Mesothelial cell of epicardium (in vitro differentiated cells): ENCODE measurements at regions not wholly inside any gene's neighbourhood (a gene's known extent, or its start where the extent isn't known, plus 50 kb on each side); places are given as distances from the start of the nearest gene placed in this dataset.
A peak's percentile ranks its signal among the peaks of the same experiment; 100 is the strongest.

Experiments
- DNase-seq, 2 experiments: peaks; one replicate each; pipeline ENCODE4 v3.0.0; 2021; ENCODE audit warnings: low spot score in 2 of 2; ENCODE audit not compliant: unreplicated experiment in 2 of 2
- H3K27ac Mint-ChIP-seq: 2 replicates; pipeline ENCODE4 v1.8.0; 2021; ENCODE audit warnings: mixed read lengths
- H3K27me3 Mint-ChIP-seq: 2 replicates; pipeline ENCODE4 v1.8.0; 2021; ENCODE audit warnings: low read depth, mixed read lengths
- H3K36me3 Mint-ChIP-seq: 2 replicates; pipeline ENCODE4 v1.8.0; 2021; ENCODE audit warnings: mixed read lengths
- H3K4me1 Mint-ChIP-seq: 2 replicates; pipeline ENCODE4 v1.8.0; 2021; ENCODE audit warnings: mixed read lengths
- H3K4me3 Mint-ChIP-seq: 2 replicates; pipeline ENCODE4 v1.8.0; 2021; ENCODE audit warnings: mild to moderate bottlenecking, moderate library complexity, mixed read lengths
- H3K9me3 Mint-ChIP-seq: 2 replicates; pipeline ENCODE4 v1.8.0; 2021; ENCODE audit warnings: mixed read lengths
- TF ChIP-seq, protein P1 (sequence below): fragments of 200-600 bp; sonication (generic); IDR thresholded peaks from one replicate; pipeline ENCODE4 v1.5.0; 2021; ENCODE audit warnings: antibody characterized with exemption; ENCODE audit not compliant: unreplicated experiment

DNA sequence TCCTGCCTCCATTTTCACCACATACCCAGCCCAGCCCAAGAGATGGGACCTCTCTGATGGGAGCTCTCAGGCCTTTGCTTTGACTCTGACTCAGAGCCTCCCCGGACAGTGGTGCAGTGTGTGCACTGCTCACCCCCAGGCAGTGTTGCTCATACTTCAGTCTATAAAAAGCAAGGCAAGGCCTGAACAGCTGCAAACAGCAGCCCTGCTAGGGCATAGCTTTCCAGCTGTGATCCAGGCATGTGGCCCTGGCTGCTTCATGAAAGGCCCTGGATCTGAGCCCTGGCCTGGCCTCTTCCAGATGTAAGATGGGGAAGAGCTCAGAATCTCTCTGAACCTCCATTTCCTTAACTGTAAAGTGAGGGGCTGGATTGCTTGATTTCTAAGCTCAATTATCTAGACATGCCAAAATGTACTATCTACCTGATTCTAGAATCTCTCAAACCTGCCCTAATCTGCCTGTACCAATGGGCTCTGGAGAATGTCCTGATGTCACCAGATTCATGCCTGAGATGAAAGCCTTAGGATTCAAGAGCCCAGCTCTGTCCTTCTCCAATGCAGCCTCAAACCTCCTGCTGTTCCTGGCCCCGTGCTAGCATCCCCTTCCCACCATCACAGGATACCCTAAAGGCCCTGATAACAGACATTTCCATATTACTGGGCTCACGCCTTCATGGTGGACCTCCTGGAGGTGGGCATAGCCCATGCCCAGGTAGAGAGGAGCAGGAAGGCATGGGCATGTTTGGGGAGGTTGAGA lies 206.9 kb downstream of the ARL4C start:
- Mint-ChIP-seq H3K27me3 (no peaks in the 10 kb centered on the region), H3K9me3 (no peaks in the 10 kb centered on the region), H3K4me3 (no peak overlapping the region), H3K27ac (no peak overlapping the region), H3K36me3 (no peaks in the 10 kb centered on the region), H3K4me1 (no peaks in the 10 kb centered on the region)
- TF ChIP-seq, protein P1, sequence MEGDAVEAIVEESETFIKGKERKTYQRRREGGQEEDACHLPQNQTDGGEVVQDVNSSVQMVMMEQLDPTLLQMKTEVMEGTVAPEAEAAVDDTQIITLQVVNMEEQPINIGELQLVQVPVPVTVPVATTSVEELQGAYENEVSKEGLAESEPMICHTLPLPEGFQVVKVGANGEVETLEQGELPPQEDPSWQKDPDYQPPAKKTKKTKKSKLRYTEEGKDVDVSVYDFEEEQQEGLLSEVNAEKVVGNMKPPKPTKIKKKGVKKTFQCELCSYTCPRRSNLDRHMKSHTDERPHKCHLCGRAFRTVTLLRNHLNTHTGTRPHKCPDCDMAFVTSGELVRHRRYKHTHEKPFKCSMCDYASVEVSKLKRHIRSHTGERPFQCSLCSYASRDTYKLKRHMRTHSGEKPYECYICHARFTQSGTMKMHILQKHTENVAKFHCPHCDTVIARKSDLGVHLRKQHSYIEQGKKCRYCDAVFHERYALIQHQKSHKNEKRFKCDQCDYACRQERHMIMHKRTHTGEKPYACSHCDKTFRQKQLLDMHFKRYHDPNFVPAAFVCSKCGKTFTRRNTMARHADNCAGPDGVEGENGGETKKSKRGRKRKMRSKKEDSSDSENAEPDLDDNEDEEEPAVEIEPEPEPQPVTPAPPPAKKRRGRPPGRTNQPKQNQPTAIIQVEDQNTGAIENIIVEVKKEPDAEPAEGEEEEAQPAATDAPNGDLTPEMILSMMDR = no peak
- no peak for DNase-seq

DNA sequence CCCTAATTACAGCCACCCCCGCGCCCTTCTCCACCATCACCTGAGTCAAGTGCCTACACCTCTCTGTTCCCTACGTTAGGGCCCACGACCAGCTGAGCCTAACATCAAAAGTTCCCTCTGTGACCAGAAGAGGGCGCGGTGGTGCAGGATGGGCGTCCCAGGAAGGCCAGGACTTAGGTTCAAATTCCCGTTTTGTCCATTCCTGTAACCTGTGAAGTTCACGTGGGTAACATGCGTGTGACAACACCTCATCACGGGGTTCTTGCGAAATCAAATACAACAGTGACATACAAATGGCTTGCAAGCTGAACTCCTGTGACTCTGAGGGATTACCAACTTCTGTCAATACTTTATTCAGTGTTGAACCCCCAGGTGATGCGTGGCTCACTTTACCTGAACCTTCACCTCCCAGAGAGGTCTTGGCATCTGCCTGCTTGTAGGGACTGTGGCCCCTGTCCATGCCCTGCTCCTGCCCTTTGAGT lies 207.9 kb downstream of the ARL4C start:
- Mint-ChIP-seq H3K27ac (no peak overlapping the region), H3K9me3 (no peaks in the 10 kb centered on the region), H3K27me3 (no peaks in the 10 kb centered on the region), H3K4me1 (no peaks in the 10 kb centered on the region), H3K36me3 (no peaks in the 10 kb centered on the region), H3K4me3 (no peak overlapping the region)
- peak; percentile 38 to 81 for DNase-seq
- TF ChIP-seq, protein P1 = peak; percentile 85

DNA sequence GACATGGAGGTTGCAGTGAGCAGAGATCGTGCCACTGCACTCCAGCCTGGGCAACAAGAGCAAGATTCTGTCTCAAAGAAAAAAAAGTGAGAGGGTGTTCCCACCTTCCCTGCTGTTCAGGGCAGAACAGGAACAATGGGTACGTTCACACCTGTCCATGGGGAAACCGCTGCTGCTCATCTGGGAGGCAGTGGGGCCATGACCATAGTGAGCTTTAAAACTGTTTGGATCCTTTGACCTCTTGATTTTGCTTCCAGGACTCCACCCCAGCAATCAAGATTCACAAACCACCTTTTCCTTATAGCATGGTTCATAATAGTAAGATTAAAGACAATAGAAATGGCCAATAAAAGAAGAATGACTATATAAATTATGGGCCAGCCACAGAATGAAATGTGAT lies 209.2 kb downstream of the ARL4C start:
- H3K27ac Mint-ChIP-seq = no peak overlapping the region
- H3K9me3 Mint-ChIP-seq = peaks cover 1% of the 10 kb centered on the region
- no peaks in the 10 kb centered on the region for H3K4me1 Mint-ChIP-seq
- H3K4me3 Mint-ChIP-seq = no peak overlapping the region
- H3K27me3 Mint-ChIP-seq = no peaks in the 10 kb centered on the region
- no peak for DNase-seq
- no peaks in the 10 kb centered on the region for H3K36me3 Mint-ChIP-seq
- TF ChIP-seq, protein P1 = no peak

DNA sequence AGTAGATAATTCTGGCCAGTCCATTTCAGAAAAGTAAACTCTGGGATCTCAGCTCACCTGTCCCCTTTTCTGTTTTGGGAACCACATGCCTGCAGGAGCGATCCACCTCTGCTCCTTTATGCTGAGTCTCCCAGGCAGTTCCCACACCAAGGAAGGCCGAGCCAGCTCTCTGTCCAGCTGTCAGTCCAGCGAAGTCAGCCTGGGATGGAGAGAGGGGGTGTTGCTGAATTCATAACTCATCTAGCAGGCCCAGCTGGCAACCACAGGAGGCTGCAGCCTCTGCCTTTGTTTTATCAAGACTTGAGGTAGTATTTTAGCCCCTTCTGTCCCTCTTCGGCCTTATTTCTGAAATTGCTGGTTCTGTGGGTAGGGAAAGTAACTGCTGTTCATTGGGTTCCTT lies 209.9 kb downstream of the ARL4C start:
- Mint-ChIP-seq H3K27me3 (no peaks in the 10 kb centered on the region), H3K9me3 (peaks cover 4% of the 10 kb centered on the region), H3K4me1 (no peaks in the 10 kb centered on the region), H3K4me3 (no peak overlapping the region), H3K36me3 (no peaks in the 10 kb centered on the region), H3K27ac (no peak overlapping the region)
- TF ChIP-seq, protein P1 = no peak
- DNase-seq = no peak

DNA sequence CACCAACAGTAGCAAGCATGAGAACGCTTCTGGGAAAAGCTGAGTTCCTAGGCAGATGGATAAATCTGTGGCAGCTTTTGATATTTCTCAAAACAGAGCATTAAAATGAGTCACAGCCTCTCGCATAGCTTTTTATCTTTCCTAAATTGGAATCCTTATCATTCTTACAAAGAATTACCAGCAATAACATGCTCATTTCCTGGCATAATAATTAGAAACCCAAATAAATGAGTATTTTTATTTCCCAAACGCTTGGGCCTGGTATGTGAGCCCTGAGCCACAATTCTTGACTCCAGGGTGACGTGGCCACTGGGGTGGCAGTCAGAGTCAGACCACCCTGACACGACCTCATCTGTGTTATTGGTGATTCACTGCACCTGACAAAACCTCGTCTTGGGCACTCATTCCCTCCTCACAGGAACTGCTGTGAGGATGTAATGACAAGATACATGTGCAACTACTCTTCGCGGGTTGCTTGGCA lies 210.7 kb downstream of the ARL4C start:
- Mint-ChIP-seq H3K4me3 (no peak overlapping the region), H3K9me3 (peaks cover 4% of the 10 kb centered on the region), H3K27ac (no peak overlapping the region), H3K36me3 (no peaks in the 10 kb centered on the region), H3K27me3 (no peaks in the 10 kb centered on the region), H3K4me1 (no peaks in the 10 kb centered on the region)
- no peak for DNase-seq
- TF ChIP-seq, protein P1 = no peak
